WTC11 (cell line): ENCODE measurements at regions not wholly inside any gene's neighbourhood (a gene's known extent, or its start where the extent isn't known, plus 50 kb on each side); places are given as distances from the start of the nearest gene placed in this dataset.

Experiments
- ATAC-seq: fragments of 200-7000 bp; cut with Tn5 transposase; 2 replicates; pipeline ENCODE4 v1.10.0; 2021; ENCODE audit warnings: mild to moderate bottlenecking, moderate library complexity
- CTCF ChIA-PET: fragments of 300-600 bp; sonication (Branson Sonifier 250); formaldehyde crosslinking; loops from one replicate; lab custom pipeline; 2021; ENCODE audit warnings: antibody characterized with exemption; lab: Charles Lee
- POLR2A ChIA-PET: fragments of 350-600 bp; sonication (Branson Sonifier 250); formaldehyde crosslinking; loops from one replicate; lab custom pipeline; 2021; ENCODE audit warnings: antibody characterized with exemption; lab: Charles Lee
- DNase-seq: peaks from one replicate; pipeline ENCODE4 v3.0.0; 2021; ENCODE audit warnings: low spot score
- H3K27ac Mint-ChIP-seq: 2 replicates; pipeline ENCODE4 v1.8.0; 2021; ENCODE audit warnings: mixed read lengths
- H3K27me3 Mint-ChIP-seq: 2 replicates; pipeline ENCODE4 v1.8.0; 2021; ENCODE audit warnings: low read depth, mild to moderate bottlenecking, moderate library complexity, mixed read lengths
- H3K36me3 Mint-ChIP-seq: 2 replicates; pipeline ENCODE4 v1.8.0; 2021; ENCODE audit warnings: mixed read lengths
- H3K4me1 Mint-ChIP-seq: 2 replicates; pipeline ENCODE4 v1.8.0; 2022; ENCODE audit warnings: mixed read lengths
- H3K4me3 Mint-ChIP-seq: 2 replicates; pipeline ENCODE4 v1.8.0; 2021; ENCODE audit warnings: mild to moderate bottlenecking, moderate library complexity, mixed read lengths
- H3K9me3 Mint-ChIP-seq: 2 replicates; pipeline ENCODE4 v1.8.0; 2021; ENCODE audit warnings: mixed read lengths
- ARID4B ChIP-seq: sonication (generic); formaldehyde crosslinking; IDR thresholded peaks from 2 replicates; pipeline ENCODE4 v1.8.0; 2023; ENCODE audit warnings: missing genetic modification reagents, mild to moderate bottlenecking, borderline replicate concordance
- ATF1 ChIP-seq: sonication (generic); formaldehyde crosslinking; IDR thresholded peaks from 2 replicates; pipeline ENCODE4 v1.8.1; 2023; ENCODE audit warnings: mild to moderate bottlenecking, moderate library complexity, missing genetic modification reagents
- CBFB ChIP-seq: sonication (generic); formaldehyde crosslinking; IDR thresholded peaks from 2 replicates; pipeline ENCODE4 v1.8.1; 2022; ENCODE audit warnings: mild to moderate bottlenecking, low read depth, missing genetic modification reagents
- CTCF ChIP-seq: fragments of 200-600 bp; IDR thresholded peaks from 2 replicates; pipeline ENCODE4 v1.8.0; 2022; ENCODE audit warnings: antibody characterized with exemption
- ELF4 ChIP-seq: sonication (generic); formaldehyde crosslinking; IDR thresholded peaks from 2 replicates; pipeline ENCODE4 v1.8.1; 2022; ENCODE audit warnings: low read depth, mild to moderate bottlenecking, moderate library complexity, missing genetic modification reagents
- FOXP4 ChIP-seq: sonication (generic); formaldehyde crosslinking; IDR thresholded peaks from 2 replicates; pipeline ENCODE4 v1.8.0; 2022; ENCODE audit warnings: mild to moderate bottlenecking, missing genetic modification reagents
- PRRX2 ChIP-seq: fragments of 250-450 bp; sonication (Bioruptor Pico); IDR thresholded peaks from 2 replicates; pipeline ENCODE4 v1.8.0; 2021; ENCODE audit warnings: mild to moderate bottlenecking
- SP1 ChIP-seq: sonication (generic); formaldehyde crosslinking; conservative IDR thresholded peaks from 2 replicates; pipeline ENCODE4 v1.8.1; 2022; ENCODE audit warnings: missing genetic modification reagents
- STAT6 ChIP-seq: sonication (generic); formaldehyde crosslinking; conservative IDR thresholded peaks from 2 replicates; pipeline ENCODE4 v1.8.1; 2023; ENCODE audit warnings: mild to moderate bottlenecking, low read depth, missing genetic modification reagents, moderate library complexity
- TCF7 ChIP-seq: sonication (generic); formaldehyde crosslinking; IDR thresholded peaks from 2 replicates; pipeline ENCODE4 v1.8.0; 2022; ENCODE audit warnings: mild to moderate bottlenecking, low read depth, missing genetic modification reagents, moderate library complexity
- TEAD4 ChIP-seq: sonication (generic); formaldehyde crosslinking; IDR thresholded peaks from 2 replicates; pipeline ENCODE4 v1.8.0; 2022; ENCODE audit warnings: mild to moderate bottlenecking, missing genetic modification reagents
- ZBTB21 ChIP-seq: sonication (generic); formaldehyde crosslinking; IDR thresholded peaks from 2 replicates; pipeline ENCODE4 v1.8.1; 2023; ENCODE audit warnings: mild to moderate bottlenecking, missing genetic modification reagents, borderline replicate concordance
- ZNF219 ChIP-seq: sonication (generic); formaldehyde crosslinking; IDR thresholded peaks from 2 replicates; pipeline ENCODE4 v1.8.0; 2023; ENCODE audit warnings: missing genetic modification reagents, mild to moderate bottlenecking, borderline replicate concordance
- ZNF416 ChIP-seq: fragments of 250-450 bp; sonication (Bioruptor Pico); IDR thresholded peaks from 2 replicates; pipeline ENCODE4 v1.9.0; 2021; ENCODE audit warnings: mild to moderate bottlenecking, inconsistent platforms
- ZNF423 ChIP-seq: fragments of 250-450 bp; sonication (Bioruptor Pico); IDR thresholded peaks from 2 replicates; pipeline ENCODE4 v2.1.2; 2022; ENCODE audit warnings: mild to moderate bottlenecking, moderate library complexity
- ZNF671 ChIP-seq: fragments of 250-450 bp; sonication (Bioruptor Pico); IDR thresholded peaks from 2 replicates; pipeline ENCODE4 v1.8.0; 2021; ENCODE audit warnings: mild to moderate bottlenecking
- TF ChIP-seq, protein P1 (sequence below): sonication (generic); formaldehyde crosslinking; IDR thresholded peaks from 2 replicates; pipeline ENCODE4 v1.8.0; 2023; ENCODE audit warnings: missing genetic modification reagents
- TF ChIP-seq, protein P2 (sequence below): sonication (generic); formaldehyde crosslinking; IDR thresholded peaks from 2 replicates; pipeline ENCODE4 v1.8.1; 2023; ENCODE audit warnings: mild to moderate bottlenecking, moderate library complexity, missing genetic modification reagents

- TF ChIP-seq, protein P1, sequence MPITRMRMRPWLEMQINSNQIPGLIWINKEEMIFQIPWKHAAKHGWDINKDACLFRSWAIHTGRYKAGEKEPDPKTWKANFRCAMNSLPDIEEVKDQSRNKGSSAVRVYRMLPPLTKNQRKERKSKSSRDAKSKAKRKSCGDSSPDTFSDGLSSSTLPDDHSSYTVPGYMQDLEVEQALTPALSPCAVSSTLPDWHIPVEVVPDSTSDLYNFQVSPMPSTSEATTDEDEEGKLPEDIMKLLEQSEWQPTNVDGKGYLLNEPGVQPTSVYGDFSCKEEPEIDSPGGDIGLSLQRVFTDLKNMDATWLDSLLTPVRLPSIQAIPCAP = no peak
- TF ChIP-seq, protein P2, sequence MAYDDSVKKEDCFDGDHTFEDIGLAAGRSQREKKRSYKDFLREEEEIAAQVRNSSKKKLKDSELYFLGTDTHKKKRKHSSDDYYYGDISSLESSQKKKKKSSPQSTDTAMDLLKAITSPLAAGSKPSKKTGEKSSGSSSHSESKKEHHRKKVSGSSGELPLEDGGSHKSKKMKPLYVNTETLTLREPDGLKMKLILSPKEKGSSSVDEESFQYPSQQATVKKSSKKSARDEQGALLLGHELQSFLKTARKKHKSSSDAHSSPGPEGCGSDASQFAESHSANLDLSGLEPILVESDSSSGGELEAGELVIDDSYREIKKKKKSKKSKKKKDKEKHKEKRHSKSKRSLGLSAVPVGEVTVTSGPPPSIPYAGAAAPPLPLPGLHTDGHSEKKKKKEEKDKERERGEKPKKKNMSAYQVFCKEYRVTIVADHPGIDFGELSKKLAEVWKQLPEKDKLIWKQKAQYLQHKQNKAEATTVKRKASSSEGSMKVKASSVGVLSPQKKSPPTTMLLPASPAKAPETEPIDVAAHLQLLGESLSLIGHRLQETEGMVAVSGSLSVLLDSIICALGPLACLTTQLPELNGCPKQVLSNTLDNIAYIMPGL (CRISPR knock-in tag) = no peak
- TF ChIP-seq PRRX2 = no peak
- no peak for TF ChIP-seq SP1 (CRISPR knock-in tag)
- no peak for TF ChIP-seq ARID4B
- TF ChIP-seq TCF7 (CRISPR knock-in tag) = no peak
- TF ChIP-seq ZNF423 (CRISPR knock-in tag) = no peak
- no peak for TF ChIP-seq ELF4
- TF ChIP-seq ZBTB21 (CRISPR knock-in tag) = no peak
- TF ChIP-seq ATF1 (CRISPR knock-in tag) = no peak
These were observed 1142.0 kb upstream of the PIK3C3 start (continued) for GRCh38 chr18:40812981-40813515.

DNA sequence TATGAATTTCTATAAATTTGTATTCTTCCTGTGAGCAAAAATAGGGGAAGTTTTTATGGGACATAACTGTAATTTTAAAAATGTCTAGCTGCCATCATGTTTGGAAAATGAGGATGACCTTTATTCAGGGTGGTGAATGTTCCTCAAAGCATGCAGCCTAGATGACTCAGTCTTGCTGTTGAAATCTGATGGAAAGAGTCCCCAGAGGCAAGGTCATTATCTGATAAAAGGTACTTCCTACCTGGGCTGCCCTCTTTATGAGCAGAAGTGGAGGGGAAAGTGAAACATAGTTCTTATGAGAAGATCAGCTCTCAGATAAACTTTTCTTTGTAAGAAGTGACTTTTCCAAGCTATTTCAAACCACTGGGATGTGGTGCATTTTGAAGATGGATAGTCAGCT is 1144.7 kb upstream of the PIK3C3 start:
- H3K27me3 Mint-ChIP-seq = no peaks in the 10 kb centered on the region
- no peak for ATAC-seq
- H3K27ac Mint-ChIP-seq = no peak overlapping the region
- no peaks in the 10 kb centered on the region for H3K36me3 Mint-ChIP-seq
- TF ChIP-seq CBFB (CRISPR knock-in tag) (no peak), TEAD4 (CRISPR knock-in tag) (no peak), ZNF219 (no peak), ZNF416 (CRISPR knock-in tag) (no peak), STAT6 (CRISPR knock-in tag) (no peak), ZBTB21 (CRISPR knock-in tag) (no peak)
- TF ChIP-seq, all 79 proteins: peak for 0
- Mint-ChIP-seq H3K4me3 (no peak overlapping the region), H3K4me1 (peaks cover 5% of the 10 kb centered on the region), H3K9me3 (no peaks in the 10 kb centered on the region)
- POLR2A ChIA-PET = no interaction called here
- no peak for DNase-seq
- CTCF ChIA-PET = no interaction called here

DNA sequence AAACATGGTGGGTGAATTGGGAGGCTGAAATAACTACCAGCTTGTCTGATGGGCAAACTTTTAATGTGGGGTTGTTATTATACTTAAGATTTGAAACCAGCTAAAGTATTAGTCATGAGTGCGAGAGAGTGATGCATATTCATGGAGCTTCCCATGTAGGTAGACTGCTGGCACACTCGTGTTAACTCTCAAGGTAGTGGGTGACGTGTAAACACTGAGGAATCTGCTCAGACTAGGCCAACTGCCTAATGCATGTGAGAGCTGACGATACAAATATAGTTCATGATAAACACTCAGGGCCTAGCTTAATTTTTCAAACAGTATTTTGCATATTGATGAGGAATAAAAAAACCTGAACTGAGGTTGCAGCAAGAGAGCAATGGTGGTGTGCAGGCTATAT is 1165.7 kb upstream of the PIK3C3 start:
- Mint-ChIP-seq H3K9me3 (peaks cover 21% of the 10 kb centered on the region), H3K27ac (no peak overlapping the region), H3K4me3 (no peak overlapping the region), H3K27me3 (no peaks in the 10 kb centered on the region), H3K4me1 (no peaks in the 10 kb centered on the region), H3K36me3 (peaks cover 9% of the 10 kb centered on the region; the same call in 1 of the 2 replicates)
- DNase-seq (no peak), ATAC-seq (no peak)
- TF ChIP-seq CTCF = no peak
- no peak for TF ChIP-seq ATF1 (CRISPR knock-in tag)
- TF ChIP-seq STAT6 (CRISPR knock-in tag) = no peak
- TF ChIP-seq FOXP4 = no peak
- TF ChIP-seq ZNF671 = no peak
- ChIA-PET CTCF (no interaction called here), POLR2A (no interaction called here)
